ENCODE measurements at regions not wholly inside any gene's neighbourhood (a gene's known extent, or its start where the extent isn't known, plus 50 kb on each side); places are given as distances from the start of the nearest gene placed in this dataset.

GRCh38 chr2:139924070-139924469, 1143.9 kb upstream of the NXPH2 start:
- DNase-seq (ENCODE audit: low read depth): no peak
- no peak overlapping the region for H3K4me3 ChIP-seq (ENCODE audit: low read length)
- no peak for TF ChIP-seq CTCF (conservative IDR thresholded peaks at IDR 0.05; ENCODE audit: low read depth, low read length)

GRCh38 chr2:139918982-139919381, 1138.8 kb upstream of the NXPH2 start:
- no peak for TF ChIP-seq CTCF (conservative IDR thresholded peaks at IDR 0.05; ENCODE audit: low read depth, low read length)
- DNase-seq (ENCODE audit: low read depth): no peak
- no peak overlapping the region for H3K4me3 ChIP-seq (ENCODE audit: low read length)

DNA sequence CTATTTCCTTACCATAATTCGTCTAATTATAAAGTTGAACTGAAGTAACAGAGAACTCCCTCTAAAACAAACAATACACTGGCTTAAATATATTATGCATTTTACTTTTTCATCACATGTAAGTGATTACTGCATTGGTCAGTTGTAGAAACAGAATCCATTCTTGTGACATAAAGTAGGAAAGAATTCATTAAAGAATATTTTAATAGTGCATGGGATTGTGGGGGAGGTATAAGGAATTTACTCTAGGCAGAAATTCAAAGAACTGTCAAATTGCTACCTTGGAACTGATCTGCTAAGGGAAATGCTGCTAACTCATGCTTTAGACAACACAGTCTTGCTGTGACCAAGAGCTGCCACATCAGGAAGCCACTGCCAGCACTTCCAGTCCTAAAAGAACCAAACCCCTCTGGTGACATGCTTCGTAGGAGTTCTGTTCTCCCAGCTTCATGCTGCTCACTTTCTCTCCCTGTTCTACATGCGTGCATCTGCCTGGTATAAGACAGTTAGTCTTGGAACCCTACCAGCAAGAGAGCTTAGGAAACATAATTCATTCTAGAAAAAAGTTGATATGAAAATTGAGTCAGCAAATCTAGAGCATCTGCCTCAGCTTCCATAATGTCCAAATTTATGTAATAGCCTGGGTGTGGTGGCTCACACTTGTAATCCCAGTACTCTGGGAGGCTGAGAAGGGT, 1137.6 kb upstream of the NXPH2 start:
- peak; percentile 73 for DNase-seq (ENCODE audit: low read depth)
- no peak overlapping the region for H3K4me3 ChIP-seq (ENCODE audit: low read length)
- TF ChIP-seq CTCF (conservative IDR thresholded peaks at IDR 0.05; ENCODE audit: low read depth, low read length): no peak

DNA sequence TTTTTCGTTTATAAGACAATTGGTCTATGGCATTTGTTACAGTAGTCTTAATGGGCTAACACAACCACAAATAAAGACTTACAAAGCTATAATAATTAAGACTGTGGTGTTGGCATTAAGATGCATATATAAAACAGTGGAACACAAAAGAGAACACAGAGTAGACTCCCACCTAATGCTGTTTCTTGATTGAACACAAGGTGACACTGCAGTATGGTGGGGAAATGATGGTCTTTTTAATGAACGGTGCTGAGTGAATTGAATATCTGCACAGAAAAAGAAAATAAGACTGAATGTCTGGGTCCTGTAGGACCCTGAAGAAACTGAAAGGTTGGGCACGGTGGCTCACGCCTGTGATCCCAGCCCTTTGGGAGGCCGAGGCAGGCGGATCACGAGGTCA, 1136.6 kb upstream of the NXPH2 start:
- DNase-seq (ENCODE audit: low read depth): no peak
- no peak overlapping the region for H3K4me3 ChIP-seq (ENCODE audit: low read length)
- TF ChIP-seq CTCF (conservative IDR thresholded peaks at IDR 0.05; ENCODE audit: low read depth, low read length): peak; percentile 28

DNA sequence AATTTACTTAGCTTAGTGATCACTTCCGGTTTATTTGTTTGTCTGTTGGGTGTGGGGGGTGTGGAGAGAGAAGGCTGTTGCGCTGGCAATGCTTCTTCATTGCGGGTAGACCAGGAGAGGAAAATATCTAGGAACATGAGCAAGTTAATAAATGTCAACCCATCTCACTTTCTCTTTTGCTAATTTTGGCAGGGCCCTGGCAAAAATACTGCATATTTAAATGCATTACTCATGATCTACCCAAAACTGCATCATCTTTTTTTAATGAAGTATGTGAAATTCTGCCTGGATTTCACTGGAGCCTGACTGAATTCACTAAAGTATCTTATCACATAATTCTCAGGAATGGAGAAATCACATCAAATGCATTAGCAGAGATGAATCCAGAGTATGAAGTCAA, 1131.0 kb upstream of the NXPH2 start:
- no peak overlapping the region for H3K4me3 ChIP-seq (ENCODE audit: low read length)
- no peak for DNase-seq (ENCODE audit: low read depth)
- no peak for TF ChIP-seq CTCF (conservative IDR thresholded peaks at IDR 0.05; ENCODE audit: low read depth, low read length)

- no peak for DNase-seq (ENCODE audit: low read depth)
- no peak overlapping the region for H3K4me3 ChIP-seq (ENCODE audit: low read length)
- no peak for TF ChIP-seq CTCF (conservative IDR thresholded peaks at IDR 0.05; ENCODE audit: low read depth, low read length)
Measured at GRCh38 chr2:139909136-139909535, 1128.9 kb upstream of the NXPH2 start.

GRCh38 chr2:139905624-139906023, 1125.4 kb upstream of the NXPH2 start:
- no peak for TF ChIP-seq CTCF (conservative IDR thresholded peaks at IDR 0.05; ENCODE audit: low read depth, low read length)
- DNase-seq (ENCODE audit: low read depth): no peak
- H3K4me3 ChIP-seq (ENCODE audit: low read length): no peak overlapping the region

Measured in retinal pigment epithelial cell (primary cell).